ENCODE measurements at regions not wholly inside any gene's neighbourhood (a gene's known extent, or its start where the extent isn't known, plus 50 kb on each side); places are given as distances from the start of the nearest gene placed in this dataset.

DNA sequence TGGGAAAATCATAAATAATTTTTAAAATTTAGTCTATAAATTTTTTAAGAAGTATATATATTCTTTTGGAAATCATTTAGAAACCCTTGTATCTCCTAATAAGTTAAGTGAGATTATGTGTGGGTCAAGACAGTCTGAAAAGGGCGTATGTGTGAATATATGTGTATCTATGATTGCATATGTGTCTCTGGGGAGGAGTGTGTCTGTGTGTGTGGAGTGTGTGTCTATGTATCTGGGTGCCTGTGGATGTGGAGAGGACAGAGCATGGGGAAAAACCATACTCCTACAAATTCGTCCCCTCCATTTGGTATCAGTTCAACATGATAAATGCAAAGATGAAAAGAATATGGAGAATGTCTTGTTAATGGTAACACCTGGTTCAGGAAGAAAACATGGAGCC is 342.0 kb upstream of the ACTBL2 start:
- peaks cover 6% of the 10 kb centered on the region for H3K9me3 Mint-ChIP-seq
- Histone ChIP-seq H3K4me3 (ENCODE audit: low read length) (no peak overlapping the region), H3K36me3 (ENCODE audit: control insufficient read depth, insufficient read depth, low read length) (no peaks in the 10 kb centered on the region), H3K9ac (ENCODE audit: extremely low read depth, low read length, poor library complexity, severe bottlenecking) (no peak overlapping the region), H3K9me3 (ENCODE audit: control insufficient read depth, low read length) (no peaks in the 10 kb centered on the region), H3K27me3 (ENCODE audit: control insufficient read depth, insufficient read depth, low read length, poor library complexity, severe bottlenecking) (no peaks in the 10 kb centered on the region), H3K4me1 (ENCODE audit: control insufficient read depth, insufficient read depth, low read length) (no peaks in the 10 kb centered on the region), H3K27ac (ENCODE audit: low read depth, low read length) (no peak overlapping the region)
- no peak for DNase-seq
- H3K27ac Mint-ChIP-seq: no peak overlapping the region
- H3K36me3 Mint-ChIP-seq (ENCODE audit: low read depth): no peaks in the 10 kb centered on the region
- H3K4me1 Mint-ChIP-seq: no peaks in the 10 kb centered on the region
- H3K4me3 Mint-ChIP-seq: no peak overlapping the region
- H3K27me3 Mint-ChIP-seq (ENCODE audit: insufficient read depth): no peaks in the 10 kb centered on the region
- WGBS, 2 experiments (ENCODE audit: insufficient coverage in 1 of 2, insufficient read length in 1 of 2): 92% methylated on average over 2 of the region's 2 CpGs; no CpG with 5 or more reads in 1 of the 2 experiments
- TF ChIP-seq, protein P1, sequence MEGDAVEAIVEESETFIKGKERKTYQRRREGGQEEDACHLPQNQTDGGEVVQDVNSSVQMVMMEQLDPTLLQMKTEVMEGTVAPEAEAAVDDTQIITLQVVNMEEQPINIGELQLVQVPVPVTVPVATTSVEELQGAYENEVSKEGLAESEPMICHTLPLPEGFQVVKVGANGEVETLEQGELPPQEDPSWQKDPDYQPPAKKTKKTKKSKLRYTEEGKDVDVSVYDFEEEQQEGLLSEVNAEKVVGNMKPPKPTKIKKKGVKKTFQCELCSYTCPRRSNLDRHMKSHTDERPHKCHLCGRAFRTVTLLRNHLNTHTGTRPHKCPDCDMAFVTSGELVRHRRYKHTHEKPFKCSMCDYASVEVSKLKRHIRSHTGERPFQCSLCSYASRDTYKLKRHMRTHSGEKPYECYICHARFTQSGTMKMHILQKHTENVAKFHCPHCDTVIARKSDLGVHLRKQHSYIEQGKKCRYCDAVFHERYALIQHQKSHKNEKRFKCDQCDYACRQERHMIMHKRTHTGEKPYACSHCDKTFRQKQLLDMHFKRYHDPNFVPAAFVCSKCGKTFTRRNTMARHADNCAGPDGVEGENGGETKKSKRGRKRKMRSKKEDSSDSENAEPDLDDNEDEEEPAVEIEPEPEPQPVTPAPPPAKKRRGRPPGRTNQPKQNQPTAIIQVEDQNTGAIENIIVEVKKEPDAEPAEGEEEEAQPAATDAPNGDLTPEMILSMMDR (conservative IDR thresholded peaks at IDR 0.05): no peak

DNA sequence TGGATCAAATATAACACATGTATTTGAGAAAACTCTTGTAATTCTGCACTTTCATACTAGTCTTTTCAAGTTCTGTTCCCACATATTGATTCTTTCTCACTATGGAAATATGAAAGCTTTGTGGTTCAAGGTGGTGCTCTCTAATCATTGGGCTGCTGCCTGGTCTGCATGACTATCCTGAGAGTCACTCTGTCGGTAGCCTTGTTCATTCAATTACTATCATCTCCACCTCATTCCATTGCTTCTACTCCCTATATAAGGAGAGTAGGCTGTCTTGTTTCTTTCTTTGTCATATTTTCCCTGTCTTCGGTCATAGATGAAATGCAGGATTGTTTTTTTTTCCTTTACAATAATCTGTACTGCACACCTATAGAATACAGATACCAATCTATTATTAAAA is 341.4 kb upstream of the ACTBL2 start:
- no peak overlapping the region for H3K27ac ChIP-seq (ENCODE audit: low read depth, low read length)
- no peaks in the 10 kb centered on the region for H3K4me1 ChIP-seq (ENCODE audit: control insufficient read depth, insufficient read depth, low read length)
- TF ChIP-seq, protein P1 (conservative IDR thresholded peaks at IDR 0.05): no peak
- no peaks in the 10 kb centered on the region for H3K9me3 ChIP-seq (ENCODE audit: control insufficient read depth, low read length)
- H3K36me3 ChIP-seq (ENCODE audit: control insufficient read depth, insufficient read depth, low read length): no peaks in the 10 kb centered on the region
- Mint-ChIP-seq H3K27ac (no peak overlapping the region), H3K27me3 (ENCODE audit: insufficient read depth) (no peaks in the 10 kb centered on the region), H3K9me3 (peaks cover 6% of the 10 kb centered on the region), H3K4me3 (no peak overlapping the region), H3K36me3 (ENCODE audit: low read depth) (no peaks in the 10 kb centered on the region), H3K4me1 (no peaks in the 10 kb centered on the region)
- no peak for DNase-seq
- H3K27me3 ChIP-seq (ENCODE audit: control insufficient read depth, insufficient read depth, low read length, poor library complexity, severe bottlenecking): no peaks in the 10 kb centered on the region
- H3K9ac ChIP-seq (ENCODE audit: extremely low read depth, low read length, poor library complexity, severe bottlenecking): no peak overlapping the region
- no peak overlapping the region for H3K4me3 ChIP-seq (ENCODE audit: low read length)
- 100% methylated on average over 1 to 2 of the region's 2 CpGs for WGBS, 2 experiments (ENCODE audit: insufficient coverage in 1 of 2, insufficient read length in 1 of 2)

DNA sequence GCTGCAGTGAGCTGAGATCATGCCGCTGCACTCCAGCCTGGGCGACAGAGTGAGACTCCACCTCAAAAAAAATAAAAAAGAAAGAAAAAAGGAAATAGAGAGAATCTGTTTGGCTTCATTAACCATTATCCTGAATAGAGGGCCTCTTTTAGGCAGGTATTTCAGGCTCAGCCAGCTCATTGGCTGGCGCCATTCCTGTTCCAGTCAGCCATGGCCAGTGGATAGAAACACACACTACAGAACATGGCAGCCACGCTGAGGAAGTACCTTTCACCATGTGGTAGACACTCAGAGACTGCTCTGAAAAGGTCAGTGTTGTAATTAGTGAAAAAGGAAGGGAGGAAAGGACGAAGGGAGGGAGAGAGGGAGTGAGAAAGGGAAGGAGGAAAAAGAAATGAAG is 340.0 kb upstream of the ACTBL2 start:
- 82 to 100% methylated on average over 3 to 5 of the region's 5 CpGs for WGBS, 2 experiments (ENCODE audit: insufficient coverage in 1 of 2, insufficient read length in 1 of 2)
- TF ChIP-seq, protein P1 (conservative IDR thresholded peaks at IDR 0.05): no peak

More for the DNA sequence above, 340.0 kb upstream of the ACTBL2 start:
- Mint-ChIP-seq H3K27me3 (ENCODE audit: insufficient read depth) (no peaks in the 10 kb centered on the region), H3K4me3 (no peak overlapping the region), H3K4me1 (no peaks in the 10 kb centered on the region), H3K36me3 (ENCODE audit: low read depth) (no peaks in the 10 kb centered on the region), H3K27ac (no peak overlapping the region), H3K9me3 (peaks cover 6% of the 10 kb centered on the region)
- no peaks in the 10 kb centered on the region for H3K36me3 ChIP-seq (ENCODE audit: control insufficient read depth, insufficient read depth, low read length)
- H3K27ac ChIP-seq (ENCODE audit: low read depth, low read length): no peak overlapping the region
- no peaks in the 10 kb centered on the region for H3K9me3 ChIP-seq (ENCODE audit: control insufficient read depth, low read length)
- no peaks in the 10 kb centered on the region for H3K4me1 ChIP-seq (ENCODE audit: control insufficient read depth, insufficient read depth, low read length)
- DNase-seq: no peak
- no peaks in the 10 kb centered on the region for H3K27me3 ChIP-seq (ENCODE audit: control insufficient read depth, insufficient read depth, low read length, poor library complexity, severe bottlenecking)
- no peak overlapping the region for H3K9ac ChIP-seq (ENCODE audit: extremely low read depth, low read length, poor library complexity, severe bottlenecking)
- H3K4me3 ChIP-seq (ENCODE audit: low read length): no peak overlapping the region

All from endodermal cell (in vitro differentiated cells).